ENCODE measurements at regions not wholly inside any gene's neighbourhood (a gene's known extent, or its start where the extent isn't known, plus 50 kb on each side); places are given as distances from the start of the nearest gene placed in this dataset.

DNA sequence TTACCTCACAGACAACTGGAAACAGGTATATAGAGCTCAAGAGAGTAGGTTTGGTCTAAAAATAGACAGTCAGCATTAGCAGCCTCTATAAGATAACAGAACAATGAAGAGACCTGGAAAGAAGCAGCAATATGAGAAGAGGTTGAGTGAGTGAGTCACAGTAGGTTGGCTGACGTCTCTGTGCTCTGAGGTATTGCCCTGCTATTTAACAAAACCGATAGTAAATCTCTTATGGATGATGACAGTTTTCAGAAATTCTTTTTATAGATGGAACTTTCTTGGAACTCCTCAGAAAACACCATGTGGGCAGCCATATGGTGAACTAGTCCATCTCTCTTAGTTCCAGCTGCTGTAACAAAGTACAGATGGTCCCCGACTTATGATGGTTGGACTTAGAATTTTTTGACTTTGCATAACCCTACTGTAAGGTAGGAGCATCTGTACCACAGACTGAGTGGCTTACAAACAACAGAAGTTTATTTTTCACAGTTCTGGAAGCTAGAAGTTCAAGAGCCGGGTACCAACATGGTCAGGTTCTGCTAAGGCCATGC is 123.5 kb downstream of the MBD2 start:
- no peak for DNase-seq

- DNase-seq, result no peak
Observed at GRCh38 chr18:54100466-54100865, 124.0 kb downstream of the MBD2 start.

DNA sequence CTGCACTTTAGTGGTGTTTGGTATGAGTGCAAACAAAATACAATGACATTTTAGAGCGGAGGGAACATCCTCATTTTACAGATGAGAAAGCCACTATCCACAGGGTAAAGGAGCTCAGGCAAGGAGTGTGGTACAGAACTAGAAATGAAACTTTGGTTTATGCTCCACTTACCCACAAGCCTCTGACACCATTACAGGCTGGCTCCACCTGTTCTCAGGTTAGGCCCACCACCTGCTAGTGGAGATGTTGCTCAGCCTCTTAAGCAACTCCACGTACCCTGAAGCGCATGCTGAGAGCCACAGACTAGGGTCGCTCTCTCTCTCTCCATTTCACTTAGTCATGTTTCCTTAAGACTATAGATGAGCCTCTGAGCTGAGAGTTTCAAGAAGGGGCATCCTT is 130.0 kb downstream of the MBD2 start:
- no peak for DNase-seq

DNA sequence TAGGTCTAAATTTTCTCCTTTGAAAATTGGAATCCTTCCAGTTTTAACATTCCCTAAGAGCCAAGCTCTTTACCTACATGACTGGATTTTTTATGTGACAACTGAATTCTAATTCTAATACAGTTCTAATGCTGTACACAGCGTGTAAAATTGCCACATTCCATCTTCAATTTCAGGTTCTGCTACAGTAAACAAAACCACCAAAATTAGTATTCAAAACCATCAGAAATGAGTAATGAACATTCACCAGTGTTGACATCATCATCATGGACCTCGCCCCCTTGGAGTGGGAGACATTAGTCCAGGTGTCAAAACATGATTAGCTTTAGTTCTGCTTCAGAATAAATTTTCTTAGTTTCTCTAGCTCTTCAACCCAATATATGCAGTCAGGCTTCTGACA is 133.6 kb downstream of the MBD2 start:
- no peak for DNase-seq

GRCh38 chr18:54089749-54090459 is 134.6 kb downstream of the MBD2 start:
- no peak for DNase-seq

DNA sequence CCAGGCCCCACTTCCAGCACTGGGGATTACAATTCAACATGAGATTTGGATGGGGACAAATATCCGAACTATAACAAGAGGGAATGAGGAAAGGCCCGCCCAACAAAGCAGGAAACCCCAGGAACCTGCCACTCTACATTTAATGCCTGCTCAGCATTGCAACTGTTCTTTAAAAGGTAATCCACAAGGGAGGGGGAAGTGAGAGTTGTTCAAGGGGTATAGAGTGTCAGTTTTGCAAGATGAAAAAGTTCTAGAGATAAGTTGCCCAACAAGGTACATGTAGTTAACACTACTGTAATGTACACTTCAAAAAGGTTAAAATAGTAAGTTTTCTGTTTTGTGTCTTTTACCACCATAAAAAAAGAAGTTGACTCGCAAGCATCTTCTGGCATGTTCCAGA is 137.6 kb downstream of the MBD2 start:
- DNase-seq, result no peak

DNA sequence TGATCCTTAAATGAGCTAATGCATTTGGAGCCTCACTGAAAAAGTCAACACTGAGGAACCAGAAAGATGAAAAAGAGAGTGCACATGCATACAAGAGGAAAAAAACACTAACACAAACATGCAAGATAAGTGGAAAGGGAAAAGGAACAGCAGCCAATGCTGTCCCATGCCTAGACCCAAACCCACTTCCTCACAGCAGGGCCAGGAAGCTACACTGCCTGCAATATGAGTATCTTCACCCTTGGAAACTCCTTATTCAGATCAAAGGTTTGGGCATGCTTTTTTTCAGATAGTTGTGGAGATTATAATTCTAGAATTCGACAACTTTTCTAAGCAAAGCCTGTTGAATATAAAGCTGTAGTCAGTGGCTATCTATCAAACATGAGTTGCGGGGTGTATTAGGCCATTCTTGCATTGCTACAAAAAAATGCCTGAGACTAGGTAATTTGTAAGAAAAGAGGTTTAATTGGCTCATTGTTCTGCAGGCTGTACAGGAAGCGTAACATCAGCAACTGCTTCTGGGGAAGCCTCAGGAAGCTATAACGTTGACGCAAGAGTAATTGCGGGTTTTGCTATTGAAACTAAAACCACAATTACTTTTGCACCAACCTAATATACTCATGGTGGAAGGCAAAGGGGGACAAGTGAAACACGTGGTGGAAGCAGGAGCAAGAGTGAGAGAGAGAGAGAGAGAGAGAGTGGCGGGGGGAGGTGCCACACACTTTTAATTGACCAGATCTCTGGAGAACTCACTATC is 138.2 kb downstream of the MBD2 start:
- no peak for DNase-seq

DNA sequence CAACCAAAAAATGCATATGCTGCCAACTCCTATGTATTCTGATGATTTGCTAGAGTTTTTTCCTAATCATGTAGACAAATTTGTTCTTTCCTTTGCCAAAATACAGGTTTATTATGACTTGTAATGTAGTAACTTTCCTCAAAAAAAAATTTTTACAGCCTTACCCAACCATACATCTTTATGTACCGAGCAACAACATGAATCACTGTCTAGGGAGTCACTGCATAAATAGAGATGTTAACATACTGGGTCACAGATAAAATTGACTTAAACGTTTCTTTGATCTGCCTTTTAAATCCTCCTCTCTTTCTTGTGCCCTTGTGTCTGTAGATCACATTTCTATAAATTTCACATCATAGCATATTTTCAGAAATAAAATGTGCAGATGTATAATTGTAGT is 143.6 kb downstream of the MBD2 start:
- DNase-seq, result no peak

- no peak for DNase-seq
Observed at GRCh38 chr18:54076166-54076565, 148.3 kb downstream of the MBD2 start.

- DNase-seq, result no peak
Observed at GRCh38 chr18:54075689-54076088, 148.8 kb downstream of the MBD2 start.

DNA sequence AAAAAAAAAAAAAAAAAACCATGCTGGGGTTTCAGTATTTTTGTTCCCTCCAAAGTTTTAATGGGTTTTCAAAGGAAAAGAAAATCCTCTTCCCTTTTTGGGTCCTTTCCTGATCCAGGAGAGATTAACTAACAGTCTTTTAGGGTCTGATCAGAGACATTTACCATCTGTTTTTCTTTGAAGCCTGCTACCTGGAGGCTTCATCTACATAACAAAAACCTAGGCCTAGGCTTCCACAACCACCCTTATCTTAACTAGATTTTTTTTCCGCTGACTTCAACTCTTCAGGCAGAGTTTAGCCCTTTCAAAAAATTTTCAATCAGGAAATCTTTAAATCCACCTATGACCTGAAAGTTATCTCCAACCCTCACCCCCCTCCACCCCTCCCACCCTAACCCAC is 154.7 kb downstream of the MBD2 start:
- no peak for DNase-seq

GRCh38 chr18:54060343-54061005 is 164.0 kb downstream of the MBD2 start:
- DNase-seq, result no peak

- DNase-seq, result no peak
Observed at GRCh38 chr18:54052732-54053429, 171.6 kb downstream of the MBD2 start.

- no peak for DNase-seq
Observed at GRCh38 chr18:54052259-54052658, 172.2 kb downstream of the MBD2 start.

DNA sequence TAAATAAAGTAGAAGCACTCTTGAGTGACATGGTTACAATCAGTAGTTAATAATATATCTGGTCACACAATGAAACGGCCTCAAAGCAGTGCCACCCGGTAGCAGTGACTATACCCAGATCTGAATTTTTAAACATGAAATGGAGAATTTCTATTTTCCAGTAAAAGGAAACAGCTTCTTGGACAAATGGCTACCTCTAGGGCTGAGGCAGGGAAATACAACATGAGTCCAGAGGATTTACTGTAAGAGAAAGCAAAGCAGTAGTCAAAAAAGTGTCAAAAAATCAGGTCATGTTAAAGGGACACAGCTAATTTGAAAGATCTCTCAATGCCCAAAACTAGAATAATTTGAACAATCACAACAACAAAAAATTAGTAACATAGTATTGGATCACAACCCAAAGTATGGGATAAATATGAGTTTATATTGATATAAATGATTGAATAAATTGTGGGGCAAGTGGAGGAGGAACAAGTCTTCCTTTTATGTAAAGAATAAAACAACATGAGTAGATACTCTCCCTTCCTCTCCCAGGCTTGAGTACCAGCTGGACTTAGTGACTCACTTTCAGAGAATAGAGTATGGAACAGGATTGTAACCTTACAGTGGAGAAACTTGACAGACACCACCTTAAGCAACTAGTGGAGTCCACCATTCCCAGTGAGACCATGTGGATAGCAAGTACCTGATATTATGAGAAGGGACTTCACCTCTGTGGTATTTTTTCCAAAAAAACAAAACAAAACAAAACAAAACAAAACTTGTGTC is 180.8 kb downstream of the MBD2 start:
- DNase-seq, result no peak

DNA sequence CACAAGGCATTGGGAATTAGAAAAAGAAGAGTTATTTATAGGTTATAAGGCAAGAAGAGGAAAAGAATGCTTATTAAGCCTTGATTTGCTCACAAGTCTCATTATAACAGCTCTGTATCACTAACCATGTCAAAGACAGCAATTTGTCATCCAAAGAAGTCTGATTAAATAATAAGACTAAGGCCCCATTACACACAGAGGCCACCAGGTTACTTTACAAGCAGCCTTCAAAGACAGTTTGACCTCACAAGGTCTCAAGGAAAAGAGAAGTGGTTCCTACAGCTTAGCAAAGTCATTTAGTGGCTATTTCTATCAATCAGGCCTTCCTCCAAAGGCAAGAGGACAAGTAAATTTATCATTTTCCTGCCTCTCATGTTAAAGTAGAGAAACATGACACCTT is 188.5 kb downstream of the MBD2 start:
- DNase-seq, result no peak

- DNase-seq, result no peak
Observed at GRCh38 chr18:54033052-54033451, 191.4 kb downstream of the MBD2 start.

DNA sequence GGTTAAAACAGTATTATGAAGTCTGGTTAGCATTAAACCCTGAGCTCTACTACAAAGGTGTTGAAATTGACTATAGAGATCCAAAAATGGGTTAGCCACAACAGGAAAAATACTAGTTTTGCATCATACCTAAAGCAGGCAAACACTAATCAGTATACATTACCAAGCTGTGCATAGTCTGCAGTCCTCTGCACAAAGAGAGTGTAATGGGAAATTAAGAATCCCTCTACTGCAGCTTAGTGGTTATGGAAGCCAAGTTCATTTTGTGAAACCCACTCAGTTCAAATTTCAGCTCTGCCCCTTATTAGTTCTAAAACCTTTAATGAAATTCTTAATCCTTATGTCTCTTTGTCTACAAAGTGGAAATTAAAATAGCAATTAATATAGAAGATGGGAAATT is 192.1 kb downstream of the MBD2 start:
- DNase-seq, result no peak

GRCh38 chr18:54031243-54031642 is 193.2 kb downstream of the MBD2 start:
- DNase-seq, result no peak

DNA sequence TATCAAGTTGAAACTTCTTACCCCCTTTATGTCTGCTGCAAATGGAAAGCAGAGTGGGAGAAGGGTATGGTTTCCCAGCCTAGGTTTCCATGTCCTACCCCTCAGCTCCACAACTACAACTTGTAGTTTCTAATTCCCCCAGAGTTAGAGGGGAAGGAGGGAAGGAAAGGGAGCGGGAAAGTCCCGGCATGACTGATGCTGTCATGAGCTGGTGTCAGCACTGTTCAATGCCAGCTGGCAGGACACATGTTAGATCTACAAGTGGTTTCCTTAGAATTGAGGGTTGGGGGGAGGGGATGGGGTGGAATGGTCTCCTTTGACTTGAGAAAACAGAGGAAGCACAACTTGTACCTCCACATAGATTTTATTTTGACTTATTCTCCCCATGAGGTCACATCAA is 194.0 kb downstream of the MBD2 start:
- no peak for DNase-seq

- DNase-seq, result no peak
Observed at GRCh38 chr18:54023471-54023870, 201.0 kb downstream of the MBD2 start.

DNA sequence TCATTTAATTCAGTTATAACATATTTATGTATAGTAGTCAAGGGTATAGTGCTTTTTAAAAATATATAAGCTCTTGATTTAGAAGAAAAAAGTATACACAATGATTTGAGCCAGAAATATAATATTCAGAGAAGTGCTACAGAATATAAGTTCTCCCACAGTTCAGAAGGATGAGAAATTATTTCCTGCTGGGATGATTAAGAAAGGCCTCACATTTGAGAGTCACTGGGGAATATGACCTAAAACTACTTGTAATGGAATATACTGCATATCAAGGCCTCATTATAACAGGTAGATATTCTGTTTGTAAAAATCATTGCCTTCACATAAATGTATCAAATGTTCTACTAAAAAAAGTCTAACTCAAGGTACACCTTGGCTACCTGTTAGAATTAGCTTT is 203.5 kb downstream of the MBD2 start:
- DNase-seq, result no peak
